CD1c-positive myeloid dendritic cell (primary cell): ENCODE measurements at regions not wholly inside any gene's neighbourhood (a gene's known extent, or its start where the extent isn't known, plus 50 kb on each side); places are given as distances from the start of the nearest gene placed in this dataset.
"Not testable (repeated sequence)": the region's sequence is repeated elsewhere in the genome, so short reads cannot be mapped to it uniquely, and the experiment has no call there.

ENCODE experiments used
- DNase-seq: peaks from one replicate; pipeline ENCODE4 v3.0.0-alpha.2; 2016; ENCODE audit errors: extremely low spot score

DNA sequence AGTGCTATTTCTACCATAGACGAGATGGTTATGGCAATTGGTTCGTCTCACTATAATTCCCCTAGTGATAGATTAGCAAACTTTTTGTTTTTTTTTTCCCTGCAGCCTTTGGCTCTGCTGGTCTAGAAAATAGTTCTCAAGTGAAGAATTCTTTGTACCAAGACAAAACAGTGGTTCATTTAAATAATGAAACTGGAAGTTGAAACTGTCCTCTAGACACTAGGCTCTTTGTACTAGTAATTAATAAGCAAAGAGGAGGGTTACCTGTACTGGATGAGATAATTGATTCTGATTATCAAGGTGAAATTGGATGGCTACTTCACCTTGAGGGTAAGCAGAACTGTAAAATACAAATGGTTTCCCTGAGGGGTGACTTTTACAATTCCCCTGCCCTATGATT lies 156.9 kb upstream of the DCC start:
- no peak for DNase-seq

DNA sequence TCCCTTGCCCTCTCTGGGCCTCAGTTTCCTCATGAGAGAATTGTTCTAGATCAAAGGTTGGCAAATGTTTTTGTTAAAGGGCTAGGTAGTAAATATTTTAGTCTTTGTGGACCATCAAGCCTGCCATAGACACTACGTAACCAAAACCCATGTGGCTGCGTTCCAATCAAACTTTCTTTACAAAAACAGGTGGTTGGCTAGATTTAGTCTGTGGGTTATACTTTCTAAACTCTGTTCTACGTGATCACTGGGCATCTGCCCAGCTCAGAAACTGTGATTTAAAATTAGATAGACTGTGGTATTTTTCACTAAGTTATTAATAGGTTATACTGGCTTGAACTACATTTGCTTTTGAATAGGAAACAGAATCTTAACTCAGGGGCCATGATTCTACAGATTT lies 149.8 kb upstream of the DCC start:
- DNase-seq: no peak

DNA sequence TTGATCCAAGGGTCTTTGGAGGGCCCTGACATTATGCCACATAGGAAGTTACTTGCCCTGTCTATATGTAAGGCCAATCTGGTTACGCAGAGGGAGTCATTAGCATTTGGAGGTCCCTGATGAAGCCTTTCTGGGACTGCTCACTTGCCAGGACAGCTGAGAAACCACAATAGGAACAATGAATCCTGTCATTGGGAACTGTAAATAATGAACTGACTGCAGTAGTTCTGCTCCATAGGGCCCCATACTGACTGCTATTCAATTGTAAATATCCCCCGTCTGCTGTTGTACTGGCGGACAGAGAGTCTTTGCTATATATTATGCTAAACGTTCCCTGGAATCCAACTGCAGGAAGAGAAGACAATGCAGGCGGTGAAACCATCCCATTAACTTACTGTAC lies 149.4 kb upstream of the DCC start:
- no peak for DNase-seq

DNA sequence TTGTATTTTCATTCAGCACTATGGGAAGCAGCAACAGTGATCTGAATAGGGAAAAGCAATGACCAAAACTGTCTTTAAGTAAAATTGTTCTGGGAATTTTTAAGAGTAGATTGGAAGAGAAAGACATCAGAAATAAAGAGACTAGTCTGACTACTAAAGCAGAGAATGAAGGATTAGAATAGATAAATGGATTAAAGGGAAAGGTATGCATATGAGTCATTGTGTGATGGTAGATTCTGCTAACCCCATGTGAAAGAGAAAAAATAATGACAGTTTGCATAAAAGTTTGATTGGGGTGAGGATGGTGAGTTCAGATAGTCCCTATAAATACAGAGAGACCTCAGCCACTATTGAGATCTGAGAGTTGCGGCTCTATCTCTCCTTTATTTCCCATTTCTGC lies 139.6 kb upstream of the DCC start:
- no peak for DNase-seq

DNA sequence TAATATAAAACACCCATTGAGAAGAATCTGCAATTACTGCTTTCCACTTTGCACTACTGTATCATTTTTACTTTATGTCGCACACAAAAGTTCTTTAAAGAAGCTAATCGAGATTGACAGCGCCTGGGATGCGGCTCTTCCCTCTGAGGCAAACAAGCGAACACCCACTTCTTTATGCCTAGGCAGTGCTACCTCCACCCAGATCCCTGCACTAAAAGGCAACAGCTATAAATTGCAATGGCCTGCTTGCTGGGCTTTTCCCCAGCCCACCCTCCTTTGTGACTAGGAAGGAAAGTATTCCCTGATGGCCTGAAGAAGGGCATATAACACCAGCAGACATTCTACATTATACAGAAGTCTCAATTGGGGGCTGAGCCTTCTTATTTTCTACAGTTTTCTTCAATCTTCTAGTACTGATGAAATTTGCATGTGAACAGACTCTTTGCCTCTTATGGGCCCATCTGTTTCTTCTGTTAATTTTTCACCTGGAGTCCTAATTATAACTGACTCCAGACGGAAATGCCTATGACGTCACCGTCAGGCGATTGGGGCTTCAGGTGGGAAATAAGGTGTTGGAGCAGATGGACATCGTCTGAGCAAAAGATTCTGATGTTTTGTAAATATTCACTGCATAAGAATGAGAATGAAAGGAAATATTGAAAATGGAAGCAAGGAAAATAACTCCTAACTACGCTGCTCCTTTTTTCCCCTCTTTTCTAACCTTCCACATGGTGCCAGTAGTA lies 138.9 kb upstream of the DCC start:
- DNase-seq: no peak

DNA sequence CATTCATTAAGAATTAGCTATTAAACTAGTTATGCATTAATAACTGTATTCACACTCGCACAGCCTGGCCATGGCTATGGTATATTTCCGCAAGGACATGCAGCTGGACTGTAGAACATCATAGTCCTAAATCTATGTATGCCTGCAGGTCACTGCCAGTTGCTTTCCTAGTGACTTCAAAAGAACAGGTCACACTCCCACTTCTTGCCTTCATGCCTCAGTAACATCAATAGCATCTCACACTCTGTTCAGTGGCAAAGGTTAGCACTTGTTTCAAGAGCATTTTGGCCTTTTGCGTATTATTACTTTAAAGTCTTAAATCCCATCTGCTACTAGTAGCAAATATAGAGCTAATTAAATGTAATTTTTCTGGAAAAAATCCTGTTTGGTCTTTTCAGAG lies 131.4 kb upstream of the DCC start:
- no peak for DNase-seq

DNA sequence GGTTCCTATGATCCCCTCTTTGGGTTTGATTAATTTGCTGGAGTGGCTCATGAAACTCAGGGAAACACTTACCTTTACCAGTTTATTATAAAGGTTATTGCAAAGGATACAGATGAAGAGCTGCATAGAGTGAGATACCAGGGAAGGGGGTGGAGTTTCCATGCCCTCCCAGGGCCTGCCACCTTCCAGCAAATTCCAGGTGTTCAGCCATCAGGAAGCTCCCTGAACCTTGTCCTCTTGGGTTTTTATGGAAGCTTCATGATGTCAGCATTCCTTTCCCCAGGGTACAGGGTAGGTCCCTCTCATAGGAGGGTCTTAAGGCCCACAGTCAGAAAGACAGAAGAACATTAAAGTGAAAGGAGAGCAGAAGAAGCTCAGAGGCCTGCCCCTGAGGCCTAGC lies 123.9 kb upstream of the DCC start:
- no peak for DNase-seq

DNA sequence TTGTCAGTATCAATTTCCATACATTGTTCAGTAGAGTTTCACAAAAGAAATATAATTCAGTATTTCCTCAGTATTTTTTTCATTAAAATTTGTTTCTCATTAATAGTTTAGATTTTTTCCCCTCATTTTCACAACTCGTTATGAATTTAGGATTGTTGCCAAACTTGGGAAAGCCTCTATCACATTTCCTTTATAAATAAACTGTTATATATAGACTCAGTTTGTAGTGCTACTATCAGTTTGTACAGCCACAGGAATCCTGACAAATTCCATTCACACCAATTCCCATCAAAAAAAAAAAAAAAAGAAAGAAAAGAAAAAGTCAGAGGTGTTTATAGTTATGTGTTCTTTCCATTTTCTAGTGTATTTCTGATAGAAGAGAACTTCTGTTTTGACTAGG lies 123.3 kb upstream of the DCC start:
- no peak for DNase-seq

DNA sequence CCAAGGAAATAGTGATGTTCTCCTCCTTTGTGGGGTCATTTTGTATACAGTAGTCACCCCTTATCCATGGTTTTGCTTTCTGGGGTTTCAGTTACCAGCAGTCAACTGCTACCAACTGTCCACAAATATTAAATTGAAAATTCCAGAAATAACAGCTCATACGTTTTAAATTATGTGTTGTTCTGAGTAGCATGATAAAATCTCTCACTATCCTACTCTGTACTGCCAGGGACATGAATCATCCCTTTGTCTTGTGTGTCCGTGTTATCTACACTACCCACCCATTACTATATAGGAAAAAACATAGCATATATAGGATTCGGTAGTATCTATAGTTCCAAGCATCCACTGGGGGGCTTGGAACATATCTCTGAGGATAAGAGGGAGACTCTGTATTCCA lies 120.9 kb upstream of the DCC start:
- no peak for DNase-seq

DNA sequence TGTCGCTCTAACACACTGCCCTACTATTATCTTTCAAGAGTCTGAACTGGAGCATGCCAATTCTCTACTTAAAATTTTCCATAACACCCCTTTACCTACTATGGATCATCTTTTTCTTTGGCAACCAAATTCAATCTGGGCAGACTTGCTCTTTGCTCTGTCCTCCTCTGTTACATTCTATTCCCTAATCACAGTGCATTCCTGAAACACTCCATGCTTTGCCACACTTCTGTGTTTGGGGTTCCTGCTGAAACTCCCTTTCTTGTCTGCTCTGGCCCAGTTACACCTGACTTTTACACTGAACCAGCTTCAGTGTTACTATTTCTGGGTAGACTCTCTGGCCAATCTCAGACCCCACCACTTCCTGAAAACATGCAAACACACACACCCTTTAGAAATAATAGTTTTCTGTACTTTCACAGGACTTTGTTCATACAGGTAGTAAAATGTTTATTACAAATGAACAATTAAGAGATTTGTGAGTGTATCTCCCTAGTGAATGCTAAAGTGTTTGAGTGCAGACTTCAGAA lies 119.9 kb upstream of the DCC start:
- DNase-seq: no peak

DNA sequence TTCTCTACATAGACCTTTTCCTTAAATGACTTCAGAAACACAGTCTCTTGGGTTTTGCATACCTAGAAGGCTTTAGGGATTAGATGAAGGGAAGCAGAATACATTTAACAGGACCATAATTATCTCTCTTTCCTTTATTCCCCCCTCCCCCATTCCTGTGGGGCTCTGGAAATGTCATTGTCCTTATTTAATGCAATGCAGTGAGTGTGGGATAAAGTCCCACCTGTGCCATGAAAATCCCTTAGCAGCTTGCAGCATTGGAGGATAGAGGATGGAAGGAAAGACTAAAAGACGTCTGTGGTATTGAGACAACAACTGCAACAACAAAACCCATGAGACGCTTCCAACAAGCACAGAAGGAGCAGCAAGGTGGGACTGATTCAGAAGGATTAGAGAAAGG lies 117.8 kb upstream of the DCC start:
- DNase-seq: no peak

DNA sequence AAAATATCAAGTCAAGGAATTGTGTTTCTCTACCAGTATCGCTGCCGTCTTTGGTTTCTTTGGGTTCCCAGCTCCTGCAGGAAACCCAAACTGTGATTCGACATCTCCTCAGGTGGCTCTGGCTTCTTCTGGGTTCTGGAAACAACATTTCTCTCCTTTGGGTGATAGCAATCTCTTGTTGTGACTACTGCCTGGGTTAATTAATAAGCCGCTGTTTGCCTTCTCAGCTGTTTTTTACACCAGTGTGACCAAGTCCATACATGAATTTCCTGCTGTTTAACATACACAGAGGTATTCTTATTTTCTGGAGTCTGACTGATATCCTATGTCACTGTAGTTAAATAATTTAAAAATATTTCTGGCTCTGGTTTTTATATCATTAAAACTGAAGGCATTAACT lies 112.5 kb upstream of the DCC start:
- DNase-seq: no peak

DNA sequence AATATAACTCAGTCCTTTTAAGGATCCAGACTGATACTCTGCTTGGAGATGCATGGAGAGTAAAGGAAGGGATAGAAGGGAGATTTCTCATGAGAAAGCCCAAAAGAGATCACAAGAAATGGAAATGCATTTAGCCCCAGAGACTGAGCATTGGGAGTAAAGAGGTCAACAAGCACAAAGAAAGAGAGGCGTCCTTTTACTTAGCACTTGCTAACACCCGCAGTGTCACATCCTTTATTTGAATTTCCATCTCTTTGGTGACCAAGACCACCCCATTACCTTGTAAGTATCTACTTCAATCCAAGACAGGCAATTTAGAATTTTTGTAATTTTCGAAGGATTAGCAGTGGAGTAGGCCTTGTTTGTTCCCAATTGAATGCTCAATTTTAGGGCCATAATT lies 111.8 kb upstream of the DCC start:
- DNase-seq: no peak

DNA sequence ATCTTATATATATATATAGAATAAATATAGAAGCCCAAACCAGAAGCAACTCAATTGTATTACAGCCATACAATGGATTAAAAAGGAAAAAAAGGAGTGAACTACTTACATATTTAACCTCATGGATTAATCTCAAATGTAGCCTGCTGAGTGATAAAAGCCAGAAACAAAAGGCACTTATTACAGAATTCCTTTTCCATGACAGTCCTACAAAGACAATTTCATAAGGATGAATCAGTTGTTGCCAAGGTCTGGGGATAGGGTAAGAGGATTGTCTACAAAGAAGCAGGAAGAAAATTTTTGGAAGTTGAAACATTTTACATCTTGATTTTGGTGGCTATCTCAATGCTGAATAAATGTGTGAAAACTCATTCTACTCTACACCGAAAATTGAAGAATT lies 103.9 kb upstream of the DCC start:
- no peak for DNase-seq

DNA sequence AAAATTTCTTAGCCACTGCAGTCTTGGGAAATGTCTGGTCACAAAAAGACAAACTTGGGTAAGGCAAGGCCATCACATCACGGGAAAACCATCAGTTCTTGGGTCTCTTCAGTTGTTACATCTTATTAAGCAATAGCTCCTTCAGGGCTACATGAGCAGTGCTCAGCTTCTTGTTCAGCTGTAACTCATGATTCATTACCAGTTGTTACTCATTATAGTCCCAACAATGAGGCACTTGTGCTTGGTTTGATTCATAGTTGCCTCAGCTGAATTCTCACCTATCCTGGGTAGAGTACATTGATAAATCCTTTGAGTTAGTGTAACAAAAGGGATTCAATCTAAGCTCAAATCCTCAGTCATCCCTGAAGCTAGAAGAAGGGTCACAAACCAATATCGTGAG lies 102.4 kb upstream of the DCC start:
- no peak for DNase-seq

DNA sequence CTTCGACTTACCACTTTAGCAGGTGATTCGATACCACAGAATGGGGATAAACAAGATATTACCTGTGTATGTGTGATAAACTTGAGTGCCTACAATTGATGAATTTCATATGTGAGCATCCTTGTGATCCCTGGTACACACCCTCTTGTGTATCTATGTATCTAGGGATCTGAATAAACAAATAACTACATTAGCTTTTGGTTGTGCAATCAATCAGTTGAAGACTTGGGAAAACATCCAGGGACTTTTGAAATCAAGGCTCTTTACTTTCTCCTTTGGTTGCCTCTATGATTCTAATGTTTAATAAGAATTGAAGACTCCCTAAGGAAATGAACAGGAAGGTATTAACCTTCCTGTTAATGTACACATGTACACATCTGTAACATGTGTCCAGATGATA lies 97.3 kb upstream of the DCC start:
- DNase-seq: no peak

DNA sequence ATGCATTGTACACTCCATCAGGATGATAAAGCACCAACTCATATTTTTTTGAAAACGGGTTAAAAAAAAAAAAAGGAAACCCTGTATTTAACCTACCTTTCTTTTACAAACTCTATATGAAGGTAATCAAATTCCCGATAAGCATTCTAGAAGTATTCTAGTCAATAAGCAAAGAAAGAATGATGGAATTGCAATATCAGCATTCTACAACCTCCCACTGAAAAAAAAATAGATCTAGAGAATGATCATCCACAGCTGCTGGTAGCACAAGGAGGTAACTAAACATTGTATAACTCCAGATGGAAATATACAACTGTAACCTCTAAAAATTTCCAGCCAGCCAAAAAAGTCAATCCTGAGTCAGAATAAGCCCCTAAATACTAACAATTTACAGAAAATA lies 95.3 kb upstream of the DCC start:
- no peak for DNase-seq

DNA sequence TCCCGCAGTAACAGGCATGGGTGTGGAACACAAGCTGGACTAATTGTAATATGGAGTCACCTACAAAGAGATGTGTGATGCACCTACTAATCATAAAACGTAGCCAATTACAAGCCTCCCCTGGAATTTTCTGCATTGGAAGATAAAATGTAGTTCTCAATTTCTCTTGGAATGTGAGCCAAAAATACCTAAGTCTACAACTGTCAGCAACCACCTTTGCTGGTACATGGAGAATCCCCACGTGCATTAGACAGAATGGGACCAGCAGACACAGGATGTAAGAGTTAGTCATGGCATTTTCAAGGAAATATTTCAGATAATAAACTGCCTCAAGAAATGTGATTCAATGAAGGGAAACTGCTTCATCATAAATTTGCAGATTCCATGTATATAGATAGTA lies 85.6 kb upstream of the DCC start:
- no peak for DNase-seq

DNA sequence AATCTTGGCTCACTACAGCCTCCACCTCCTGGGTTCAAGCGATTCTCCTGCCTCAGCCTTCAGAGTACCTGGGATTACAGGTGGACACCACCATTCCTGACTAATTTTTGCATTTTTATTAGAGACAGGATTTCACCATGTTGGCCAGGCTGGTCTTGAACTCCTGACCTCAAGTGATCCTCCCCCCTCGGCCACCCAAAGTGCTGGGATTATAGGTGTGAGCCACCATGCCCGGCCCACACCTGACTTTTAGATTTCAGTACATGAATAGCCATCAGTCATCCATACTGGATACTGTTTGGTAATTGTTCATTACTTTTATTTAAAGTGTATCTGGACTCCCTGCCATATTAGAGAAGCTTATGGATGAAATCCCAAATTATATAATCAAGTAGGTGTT lies 82.6 kb upstream of the DCC start:
- not testable (repeated sequence) for DNase-seq

DNA sequence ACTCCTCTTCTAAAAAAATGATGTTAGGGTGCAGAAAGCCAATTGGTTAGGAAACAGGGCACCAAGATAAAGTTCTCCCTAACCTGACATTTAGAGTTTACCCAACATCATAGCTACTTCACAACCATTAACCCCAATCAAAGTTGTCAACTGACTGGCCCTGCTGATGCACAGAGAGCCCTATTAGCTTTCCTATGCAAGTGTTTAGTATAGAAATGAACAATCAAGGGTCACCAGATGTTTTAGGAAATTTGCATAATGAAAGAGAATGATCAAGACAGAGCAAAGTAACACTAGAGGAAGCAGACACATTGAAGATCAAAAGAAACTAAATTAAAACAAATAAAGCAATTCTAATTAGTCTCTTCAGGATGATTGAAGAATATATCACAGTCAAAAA lies 64.2 kb upstream of the DCC start:
- DNase-seq: no peak

DNA sequence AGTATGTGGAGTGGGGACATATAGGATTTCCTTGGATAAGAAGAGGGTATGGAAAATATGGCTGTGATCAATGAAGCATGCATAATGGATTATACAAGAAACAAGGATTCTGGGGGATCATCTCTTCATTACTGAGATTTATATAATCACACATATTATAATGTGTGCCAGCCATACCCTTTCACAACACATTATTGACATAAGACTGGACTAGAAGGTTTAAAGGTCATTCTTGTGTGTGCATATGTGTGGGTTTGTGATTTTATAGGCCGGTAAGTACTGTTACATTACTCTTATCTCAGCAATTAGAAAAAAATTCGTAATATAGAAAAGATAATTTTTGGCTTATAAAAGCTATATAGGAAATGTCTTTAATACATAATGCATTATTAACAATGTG lies 62.2 kb upstream of the DCC start:
- no peak for DNase-seq

DNA sequence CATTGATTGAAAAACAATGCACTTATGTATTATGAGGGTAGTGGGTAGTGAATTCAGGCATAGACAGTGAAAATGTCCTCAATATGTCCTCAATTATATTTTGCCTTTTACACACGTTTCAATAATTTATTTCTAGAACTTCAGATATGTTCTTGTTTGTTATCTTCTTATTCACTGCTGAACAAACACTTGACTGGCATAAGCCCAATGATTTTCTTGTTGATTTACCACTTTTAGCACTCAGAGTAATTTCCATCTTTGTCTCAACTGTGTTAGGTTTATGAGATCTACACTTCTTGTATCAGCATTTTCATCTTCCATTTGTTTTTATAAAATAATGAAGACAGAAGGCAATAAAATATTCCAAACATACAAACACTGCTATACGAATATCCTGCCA lies 61.8 kb upstream of the DCC start:
- DNase-seq: no peak

DNA sequence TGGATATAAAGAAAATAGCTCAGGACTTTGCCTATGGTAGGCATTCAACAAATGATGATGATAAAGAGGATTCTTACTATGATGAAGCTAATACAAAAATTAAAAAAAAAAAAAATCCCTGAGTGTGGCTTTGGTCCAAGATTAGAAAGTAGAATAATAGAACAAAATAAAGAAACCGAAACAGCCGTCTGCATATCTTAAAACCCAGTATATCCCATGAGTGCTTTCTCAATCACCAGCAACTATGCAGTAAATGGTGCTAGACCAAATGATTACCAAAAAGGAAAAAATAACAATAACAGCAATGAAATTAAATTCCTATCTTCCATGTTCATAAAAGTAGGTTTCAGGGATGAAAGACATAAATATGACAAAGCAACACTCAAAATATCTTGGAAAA lies 59.3 kb upstream of the DCC start:
- no peak for DNase-seq

DNA sequence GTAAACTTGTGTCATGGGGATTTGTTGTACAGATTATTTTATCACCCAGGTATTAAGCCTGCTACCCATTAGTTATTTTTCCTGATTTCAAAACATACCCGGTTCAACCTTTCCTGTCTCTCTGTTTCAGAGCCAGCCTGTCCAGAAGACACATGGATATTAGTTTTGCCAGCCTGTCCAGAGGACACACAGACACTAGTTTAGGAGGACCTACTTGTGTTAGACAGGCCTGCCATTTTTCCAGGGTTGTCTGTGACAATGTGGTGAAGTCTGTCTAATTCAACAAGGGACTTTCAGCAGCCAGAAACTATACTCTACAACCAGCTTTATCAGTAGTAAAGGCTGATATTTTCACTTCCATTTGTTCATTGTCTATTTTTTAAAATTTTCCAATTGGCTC lies 56.1 kb upstream of the DCC start:
- DNase-seq: no peak
